ENCODE measurements at regions not wholly inside any gene's neighbourhood (a gene's known extent, or its start where the extent isn't known, plus 50 kb on each side); places are given as distances from the start of the nearest gene placed in this dataset.

DNA sequence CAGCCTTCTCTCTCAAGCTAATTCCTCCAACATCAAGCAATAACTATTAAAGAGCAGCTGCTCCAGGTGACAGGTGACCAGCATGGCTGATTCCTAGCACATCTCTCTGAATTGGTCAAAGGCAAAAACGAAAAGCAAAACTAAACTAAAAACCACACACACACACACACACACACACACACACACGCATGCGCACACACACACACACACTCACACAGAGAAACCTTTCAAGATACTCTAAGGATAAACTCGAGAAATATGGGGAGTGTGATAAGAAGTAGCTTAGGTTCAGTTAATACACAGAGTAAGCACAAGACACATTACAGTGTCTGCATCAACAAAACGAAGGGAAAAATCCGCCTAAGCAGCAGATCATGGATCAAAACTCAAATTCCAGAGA is 74.5 kb upstream of the FZD7 start:
- no peak overlapping the region for H3K9ac ChIP-seq (replicated peaks; ENCODE audit: extremely low read depth, insufficient read depth, low read length)
- H4K20me1 ChIP-seq (replicated peaks; ENCODE audit: control insufficient read depth, extremely low read depth, insufficient read depth, low read length): no peaks in the 10 kb centered on the region
- FAIRE-seq: no peak
- H3K9me1 ChIP-seq (replicated peaks; ENCODE audit: control insufficient read depth, extremely low read depth, insufficient read depth, low read length): no peaks in the 10 kb centered on the region
- no peak overlapping the region for H3K4me2 ChIP-seq (ENCODE audit: insufficient read depth, low read length)
- H3K79me2 ChIP-seq (ENCODE audit: control insufficient read depth, insufficient read depth, low read length): no peaks in the 10 kb centered on the region
- no peak overlapping the region for H3K27ac ChIP-seq (ENCODE audit: insufficient read depth, low read depth, low read length)
- CTCF ChIA-PET: interaction anchor here (1.3 kb wide), 1 partner anchor 33 kb away, joined by 3 read pairs; no protein-coding TSS in a partner anchor
- no peak overlapping the region for H2AFZ ChIP-seq (ENCODE audit: low read depth, low read length)
- dilution Hi-C loops (cut with MboI; ENCODE audit: extremely low pct_ligation_motif_present, low sequenced_read_pairs): no loop called here
- TF ChIP-seq, protein P1, sequence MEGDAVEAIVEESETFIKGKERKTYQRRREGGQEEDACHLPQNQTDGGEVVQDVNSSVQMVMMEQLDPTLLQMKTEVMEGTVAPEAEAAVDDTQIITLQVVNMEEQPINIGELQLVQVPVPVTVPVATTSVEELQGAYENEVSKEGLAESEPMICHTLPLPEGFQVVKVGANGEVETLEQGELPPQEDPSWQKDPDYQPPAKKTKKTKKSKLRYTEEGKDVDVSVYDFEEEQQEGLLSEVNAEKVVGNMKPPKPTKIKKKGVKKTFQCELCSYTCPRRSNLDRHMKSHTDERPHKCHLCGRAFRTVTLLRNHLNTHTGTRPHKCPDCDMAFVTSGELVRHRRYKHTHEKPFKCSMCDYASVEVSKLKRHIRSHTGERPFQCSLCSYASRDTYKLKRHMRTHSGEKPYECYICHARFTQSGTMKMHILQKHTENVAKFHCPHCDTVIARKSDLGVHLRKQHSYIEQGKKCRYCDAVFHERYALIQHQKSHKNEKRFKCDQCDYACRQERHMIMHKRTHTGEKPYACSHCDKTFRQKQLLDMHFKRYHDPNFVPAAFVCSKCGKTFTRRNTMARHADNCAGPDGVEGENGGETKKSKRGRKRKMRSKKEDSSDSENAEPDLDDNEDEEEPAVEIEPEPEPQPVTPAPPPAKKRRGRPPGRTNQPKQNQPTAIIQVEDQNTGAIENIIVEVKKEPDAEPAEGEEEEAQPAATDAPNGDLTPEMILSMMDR (IDR thresholded peaks at IDR 0.05; ENCODE audit: extremely low read depth in 1 of 2, insufficient read depth in 1 of 2, low read depth in 1 of 2, low read length in 2 of 2): no peak
- TF ChIP-seq EZH2 (IDR thresholded peaks at IDR 0.05; ENCODE audit: borderline replicate concordance, low read depth, low read length, severe bottlenecking) (no peak), POLR2AphosphoS5 (IDR thresholded peaks at IDR 0.05; ENCODE audit: insufficient read depth, low read depth, low read length) (no peak)
- H3K36me3 ChIP-seq (ENCODE audit: control insufficient read depth in 2 of 2, extremely low read depth in 1 of 2, insufficient read depth in 2 of 2, low read length in 2 of 2): no peaks in the 10 kb centered on the region
- intact Hi-C loops (cut with micrococcal nuclease): no loop called here
- no peak for DNase-seq (ENCODE audit: low read depth, low spot score)
- H3K4me3 ChIP-seq (replicated peaks in 1 of 3; ENCODE audit: insufficient read depth in 1 of 3, low read depth in 1 of 3, low read length in 3 of 3): no peak overlapping the region
- H3K9me3 ChIP-seq (replicated peaks; ENCODE audit: control insufficient read depth, insufficient read depth, low read length): no peaks in the 10 kb centered on the region
- no TSS peak for BruUV-seq (replicated peaks)
- POLR2A ChIA-PET: no interaction called here
- H3K27me3 ChIP-seq (ENCODE audit: control insufficient read depth in 2 of 2, insufficient read depth in 2 of 2, low read length in 2 of 2): peaks cover 0 to 6% of the 10 kb centered on the region in 2 experiments
- no peaks in the 10 kb centered on the region for H3K4me1 ChIP-seq (ENCODE audit: control insufficient read depth, extremely low read depth, insufficient read depth, low read length)

DNA sequence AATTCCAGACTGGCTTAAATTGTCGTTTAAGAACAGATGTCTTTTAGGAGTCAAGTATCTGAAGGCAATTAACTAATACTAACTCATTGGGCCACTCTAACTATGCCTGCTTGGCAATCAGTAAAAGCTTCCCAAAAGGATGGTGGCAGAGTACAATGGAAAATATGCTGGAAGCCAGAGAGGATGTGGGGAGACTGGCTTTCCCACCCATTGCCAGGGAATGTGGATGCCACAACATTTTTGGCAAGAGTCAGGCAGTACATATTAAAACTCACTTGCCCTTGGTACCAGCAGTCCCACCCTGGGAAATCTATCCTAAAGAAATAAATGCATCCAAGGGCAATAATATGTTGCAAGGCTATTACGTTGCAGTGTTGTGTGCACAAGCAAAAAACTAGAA is 74.0 kb upstream of the FZD7 start:
- intact Hi-C loops (cut with micrococcal nuclease): no loop called here
- Histone ChIP-seq H3K79me2 (ENCODE audit: control insufficient read depth, insufficient read depth, low read length) (no peaks in the 10 kb centered on the region), H2AFZ (ENCODE audit: low read depth, low read length) (no peak overlapping the region), H3K9me1 (replicated peaks; ENCODE audit: control insufficient read depth, extremely low read depth, insufficient read depth, low read length) (no peaks in the 10 kb centered on the region), H3K4me1 (ENCODE audit: control insufficient read depth, extremely low read depth, insufficient read depth, low read length) (no peaks in the 10 kb centered on the region), H3K9me3 (replicated peaks; ENCODE audit: control insufficient read depth, insufficient read depth, low read length) (no peaks in the 10 kb centered on the region), H3K27ac (ENCODE audit: insufficient read depth, low read depth, low read length) (no peak overlapping the region), H3K36me3 (ENCODE audit: control insufficient read depth in 2 of 2, extremely low read depth in 1 of 2, insufficient read depth in 2 of 2, low read length in 2 of 2) (no peaks in the 10 kb centered on the region), H3K4me3 (replicated peaks in 1 of 3; ENCODE audit: insufficient read depth in 1 of 3, low read depth in 1 of 3, low read length in 3 of 3) (no peak overlapping the region), H4K20me1 (replicated peaks; ENCODE audit: control insufficient read depth, extremely low read depth, insufficient read depth, low read length) (no peaks in the 10 kb centered on the region), H3K4me2 (ENCODE audit: insufficient read depth, low read length) (no peak overlapping the region), H3K9ac (replicated peaks; ENCODE audit: extremely low read depth, insufficient read depth, low read length) (no peak overlapping the region), H3K27me3 (ENCODE audit: control insufficient read depth in 2 of 2, insufficient read depth in 2 of 2, low read length in 2 of 2) (peaks cover 0 to 6% of the 10 kb centered on the region in 2 experiments)
- TF ChIP-seq, protein P1 (IDR thresholded peaks at IDR 0.05; ENCODE audit: extremely low read depth in 1 of 2, insufficient read depth in 1 of 2, low read depth in 1 of 2, low read length in 2 of 2): no peak
- TF ChIP-seq EZH2 (IDR thresholded peaks at IDR 0.05; ENCODE audit: borderline replicate concordance, low read depth, low read length, severe bottlenecking) (no peak), GATA2 (IDR thresholded peaks at IDR 0.05; ENCODE audit: insufficient read depth, insufficient read length, low read depth, low read length) (no peak), MYC (IDR thresholded peaks at IDR 0.05; ENCODE audit: low read depth, low read length) (no peak), FOS (IDR thresholded peaks at IDR 0.05; ENCODE audit: borderline replicate concordance, insufficient read depth, low read length) (no peak), JUN (IDR thresholded peaks at IDR 0.05; ENCODE audit: borderline replicate concordance, insufficient read depth, insufficient read length, low read depth) (no peak)
- TF ChIP-seq, protein P2, sequence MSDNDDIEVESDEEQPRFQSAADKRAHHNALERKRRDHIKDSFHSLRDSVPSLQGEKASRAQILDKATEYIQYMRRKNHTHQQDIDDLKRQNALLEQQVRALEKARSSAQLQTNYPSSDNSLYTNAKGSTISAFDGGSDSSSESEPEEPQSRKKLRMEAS (IDR thresholded peaks at IDR 0.05; ENCODE audit: insufficient read depth, insufficient read length): no peak
- FAIRE-seq (no peak), DNase-seq (ENCODE audit: low read depth, low spot score) (no peak)
- POLR2A ChIA-PET: no interaction called here
- no TSS peak for BruUV-seq (replicated peaks)
- dilution Hi-C loops (cut with MboI; ENCODE audit: extremely low pct_ligation_motif_present, low sequenced_read_pairs): no loop called here
- CTCF ChIA-PET: interaction anchor here (1.3 kb wide), 1 partner anchor 33 kb away, joined by 3 read pairs; no protein-coding TSS in a partner anchor

Data from endothelial cell of umbilical vein (primary cell).